Amygdala (tissue), 56 donors: ENCODE measurements at regions not wholly inside any gene's neighbourhood (a gene's known extent, or its start where the extent isn't known, plus 50 kb on each side); places are given as distances from the start of the nearest gene placed in this dataset.

Experiments used
- DNase-seq, 56 donors: peaks; one replicate each; lab custom pipeline; 2025; lab: John Stamatoyannopoulos, UW

DNA sequence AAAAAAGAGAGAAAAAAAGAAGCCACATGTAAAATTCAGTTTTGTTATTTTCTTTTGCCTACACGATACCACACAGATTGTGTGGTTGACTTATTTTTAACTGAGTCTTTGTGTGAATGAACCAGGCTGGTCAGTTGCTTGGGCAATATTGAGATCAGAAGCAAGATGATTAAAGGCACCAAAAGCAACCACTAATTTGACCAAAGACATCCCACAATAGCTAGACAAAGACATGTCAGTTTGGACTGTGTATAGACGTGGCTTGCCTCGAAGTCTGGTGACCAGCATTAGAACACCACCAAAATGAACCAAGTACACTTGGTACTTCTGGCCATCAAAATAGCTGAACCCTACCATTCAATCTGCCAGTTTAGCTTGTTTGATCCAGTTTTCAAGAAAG, 340.6 kb upstream of the TBX3 start:
- DNase-seq, result no peak

GRCh38 chr12:115023279-115024265, 339.6 kb upstream of the TBX3 start:
- peak in 1 of 56 donors; percentile 0 for DNase-seq

DNA sequence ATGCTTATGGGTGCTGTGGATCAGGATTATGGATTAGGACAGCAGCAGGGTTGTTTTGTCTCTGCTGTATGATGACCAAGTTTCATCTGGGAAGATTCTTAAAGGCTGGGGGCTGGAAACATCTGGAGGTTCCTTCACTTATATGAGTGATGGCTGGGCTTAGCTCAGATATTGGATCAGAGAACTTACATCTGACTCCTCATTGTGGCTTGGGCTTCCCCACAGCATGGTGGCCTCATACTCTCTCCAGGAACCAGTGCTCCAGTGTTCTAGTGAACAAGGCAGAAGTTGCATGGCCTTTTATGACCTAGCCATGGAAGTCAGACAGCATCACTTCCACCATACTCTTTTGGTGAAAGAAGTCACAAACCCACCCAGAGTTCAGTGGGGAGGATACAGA, 336.1 kb upstream of the TBX3 start:
- no peak for DNase-seq

- no peak for DNase-seq
Measured at GRCh38 chr12:115017346-115017745, 333.4 kb upstream of the TBX3 start.

- no peak for DNase-seq
Measured at GRCh38 chr12:115013236-115013981, 329.4 kb upstream of the TBX3 start.

GRCh38 chr12:115012861-115013235, 328.9 kb upstream of the TBX3 start:
- DNase-seq, result peak in 1 of 56 donors; percentile 5

DNA sequence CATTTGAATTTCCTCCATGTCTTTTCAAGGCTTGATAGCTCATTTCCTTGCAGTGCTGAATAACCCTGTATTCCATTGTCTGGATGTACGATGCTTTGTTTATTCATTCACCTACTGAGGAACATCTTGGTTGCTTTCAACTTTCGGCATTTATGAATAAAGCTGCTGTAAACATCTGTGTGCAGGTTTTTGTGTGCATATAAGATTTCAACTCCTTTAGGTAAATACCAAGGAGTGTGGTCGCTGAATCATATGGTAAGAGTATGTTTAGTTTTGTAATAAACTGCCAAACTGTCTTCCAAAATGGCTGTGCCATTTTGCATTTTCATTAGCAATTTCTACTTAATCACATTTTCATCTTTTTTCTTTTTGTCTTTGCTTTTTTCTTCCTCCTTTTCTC, 327.7 kb upstream of the TBX3 start:
- DNase-seq, result no peak

- no peak for DNase-seq
Measured at GRCh38 chr12:115010324-115010995, 326.5 kb upstream of the TBX3 start.

DNA sequence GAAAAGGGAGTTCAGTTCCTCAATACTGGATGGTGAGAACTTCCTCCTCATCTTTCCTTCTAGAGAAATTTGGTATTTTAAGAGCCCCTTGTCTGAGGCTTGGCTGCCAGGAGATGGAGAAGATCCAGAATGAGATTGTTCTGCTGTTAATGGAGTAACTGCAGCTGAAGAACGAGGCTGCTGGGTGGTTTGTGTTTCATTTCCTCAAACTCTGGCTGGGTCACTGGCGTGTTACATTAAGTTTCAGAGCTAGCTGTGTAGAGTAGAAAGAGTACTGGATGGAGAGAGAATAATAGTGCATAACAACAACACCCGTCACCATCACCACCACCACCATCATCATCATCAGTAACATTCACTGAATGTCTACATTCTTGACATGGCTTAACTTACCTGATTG, 325.0 kb upstream of the TBX3 start:
- DNase-seq, result peak in 2 of 56 donors; percentile 0 to 13

- no peak for DNase-seq
Measured at GRCh38 chr12:115004470-115005146, 320.6 kb upstream of the TBX3 start.

GRCh38 chr12:115002434-115002833, 318.5 kb upstream of the TBX3 start:
- DNase-seq, result no peak

DNA sequence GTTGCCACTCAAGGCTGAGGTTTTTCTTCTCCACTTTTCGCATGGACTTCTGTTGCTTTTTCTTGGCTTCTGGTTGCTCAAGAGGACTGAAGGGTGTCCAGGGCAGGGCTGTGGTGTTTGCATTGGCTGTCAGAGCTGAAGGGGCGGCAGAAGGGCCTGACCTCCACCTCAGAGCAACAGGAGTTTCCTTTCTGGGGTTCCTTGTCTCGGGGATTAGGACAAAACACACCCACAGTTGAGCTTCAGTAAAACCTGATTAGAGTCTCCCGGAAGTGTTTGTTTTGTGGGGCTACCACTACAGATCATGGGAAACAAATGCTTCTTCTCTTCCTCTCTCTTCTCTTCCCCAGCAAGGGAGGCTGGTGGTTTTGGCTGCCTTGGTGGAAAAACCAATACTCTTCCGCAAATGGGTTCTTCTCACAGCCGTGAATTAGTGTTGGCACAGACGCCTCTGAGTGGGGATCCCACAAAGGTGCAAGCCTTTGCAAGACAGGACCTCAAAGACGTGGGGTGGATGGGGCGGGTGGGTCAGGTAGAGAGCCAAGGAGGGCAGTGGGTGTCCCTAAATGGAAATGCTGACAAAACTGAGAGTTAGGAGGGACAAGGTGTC, 317.7 kb upstream of the TBX3 start:
- no peak for DNase-seq

GRCh38 chr12:115000038-115000437, 316.1 kb upstream of the TBX3 start:
- DNase-seq, result no peak

DNA sequence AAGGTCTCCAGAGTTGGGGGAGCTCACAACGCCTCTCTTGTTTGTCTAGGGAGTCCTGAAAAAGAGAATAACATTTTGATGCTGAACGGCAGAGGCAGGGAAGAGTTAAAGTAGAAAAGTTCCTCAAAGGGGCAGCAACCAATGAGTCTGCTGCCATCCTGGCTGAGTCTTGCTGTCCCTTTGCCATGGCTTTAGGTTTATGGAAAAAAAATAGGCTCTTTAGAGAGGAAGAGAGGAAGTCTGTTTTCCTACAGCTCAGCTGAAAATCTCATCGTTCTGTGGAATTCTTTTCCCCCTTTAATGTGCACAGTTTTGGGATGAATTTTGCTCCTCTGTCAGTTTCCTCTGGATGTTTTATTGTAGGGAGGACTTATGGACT, 314.8 kb upstream of the TBX3 start:
- DNase-seq, result no peak

DNA sequence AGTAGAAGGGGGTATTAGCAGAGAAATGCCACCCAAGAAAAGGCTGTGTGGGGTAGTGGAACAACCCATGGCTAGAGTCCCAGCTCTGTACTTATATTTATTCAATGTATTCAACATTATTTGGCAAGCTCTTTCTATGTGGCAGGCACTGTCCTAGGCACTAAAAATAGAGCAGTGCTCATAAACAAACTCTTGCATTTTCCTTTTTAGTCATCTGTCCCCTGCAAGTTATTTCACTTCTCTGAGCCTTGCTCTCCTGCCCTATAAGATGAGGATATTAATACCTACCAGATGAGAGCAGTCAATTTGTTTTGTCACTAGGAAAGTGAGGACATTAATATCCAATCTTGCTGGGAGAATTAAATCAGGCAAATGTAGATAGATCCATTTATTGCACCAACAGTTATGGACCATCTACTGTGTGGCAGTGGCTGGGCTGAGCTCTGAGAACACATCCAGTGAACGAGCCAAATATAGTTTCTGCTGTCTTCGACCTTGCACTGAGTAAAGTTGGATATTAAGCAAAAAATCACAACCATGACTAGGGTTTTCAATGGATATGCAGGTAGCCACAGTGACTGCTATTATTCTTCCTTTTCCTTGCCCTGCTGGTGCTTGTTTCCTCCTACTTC, 314.3 kb upstream of the TBX3 start:
- DNase-seq, result no peak

- no peak for DNase-seq
Measured at GRCh38 chr12:114996382-114996781, 312.4 kb upstream of the TBX3 start.

DNA sequence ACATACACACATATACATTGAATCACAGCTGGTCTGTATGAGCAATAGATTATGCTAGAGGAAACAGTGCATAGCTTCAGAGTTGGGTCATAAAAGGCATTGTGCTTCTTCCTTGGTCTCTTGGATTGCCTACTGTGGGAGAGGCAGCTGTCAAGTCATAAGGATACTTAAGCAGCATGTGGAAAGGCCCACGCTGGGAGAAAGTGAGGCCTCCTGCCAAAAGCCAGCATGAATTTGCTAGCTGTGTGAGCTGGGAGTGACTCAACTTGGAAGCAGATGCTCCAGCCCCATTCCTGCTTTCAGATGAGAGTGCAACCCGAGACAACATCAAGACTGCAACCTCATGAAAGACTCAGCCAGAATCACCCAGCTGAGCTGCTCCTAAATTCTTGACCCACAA, 311.9 kb upstream of the TBX3 start:
- DNase-seq, result no peak

GRCh38 chr12:114993165-114993564, 309.2 kb upstream of the TBX3 start:
- DNase-seq, result no peak

- no peak for DNase-seq
Measured at GRCh38 chr12:114992443-114992842, 308.5 kb upstream of the TBX3 start.

GRCh38 chr12:114990381-114990780, 306.4 kb upstream of the TBX3 start:
- DNase-seq, result no peak
